Adrenal gland (tissue), 5 donors: ENCODE measurements at regions not wholly inside any gene's neighbourhood (a gene's known extent, or its start where the extent isn't known, plus 50 kb on each side); places are given as distances from the start of the nearest gene placed in this dataset.

Source experiments
- POLR2A ChIP-seq, 2 donors: fragments of 450-650 bp; IDR thresholded peaks; one replicate each; pipeline ENCODE4 v1.6.1; 2017; ENCODE audit warnings: antibody characterized with exemption in 2 of 2, mild to moderate bottlenecking in 2 of 2, moderate library complexity in 1 of 2
- TF ChIP-seq, protein P1 (sequence below), 6 experiments: fragments of 450-650 bp in 4 of 6; fragments of 200-600 bp in 2 of 6; sonication (generic) in 1 of 6; IDR thresholded peaks; 1 replicate in 5 of 6; 2 replicates in 1 of 6; pipeline versions ENCODE4 v1.5.1 to v1.8.0; 2016 to 2021; ENCODE audit warnings: antibody characterized with exemption in 6 of 6, mild to moderate bottlenecking in 2 of 6, moderate library complexity in 1 of 6
- donor health status: DM: no; HTN: no; CAD: no.

- TF ChIP-seq, protein P1, sequence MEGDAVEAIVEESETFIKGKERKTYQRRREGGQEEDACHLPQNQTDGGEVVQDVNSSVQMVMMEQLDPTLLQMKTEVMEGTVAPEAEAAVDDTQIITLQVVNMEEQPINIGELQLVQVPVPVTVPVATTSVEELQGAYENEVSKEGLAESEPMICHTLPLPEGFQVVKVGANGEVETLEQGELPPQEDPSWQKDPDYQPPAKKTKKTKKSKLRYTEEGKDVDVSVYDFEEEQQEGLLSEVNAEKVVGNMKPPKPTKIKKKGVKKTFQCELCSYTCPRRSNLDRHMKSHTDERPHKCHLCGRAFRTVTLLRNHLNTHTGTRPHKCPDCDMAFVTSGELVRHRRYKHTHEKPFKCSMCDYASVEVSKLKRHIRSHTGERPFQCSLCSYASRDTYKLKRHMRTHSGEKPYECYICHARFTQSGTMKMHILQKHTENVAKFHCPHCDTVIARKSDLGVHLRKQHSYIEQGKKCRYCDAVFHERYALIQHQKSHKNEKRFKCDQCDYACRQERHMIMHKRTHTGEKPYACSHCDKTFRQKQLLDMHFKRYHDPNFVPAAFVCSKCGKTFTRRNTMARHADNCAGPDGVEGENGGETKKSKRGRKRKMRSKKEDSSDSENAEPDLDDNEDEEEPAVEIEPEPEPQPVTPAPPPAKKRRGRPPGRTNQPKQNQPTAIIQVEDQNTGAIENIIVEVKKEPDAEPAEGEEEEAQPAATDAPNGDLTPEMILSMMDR (IDR thresholded peaks at IDR 0.05): no peak
- TF ChIP-seq POLR2A (IDR thresholded peaks at IDR 0.05): no peak
These were observed 716.7 kb downstream of the VRK1 start for GRCh38 chr14:97513891-97514290.
